Right cardiac atrium (tissue), 5 donors: ENCODE measurements at regions not wholly inside any gene's neighbourhood (a gene's known extent, or its start where the extent isn't known, plus 50 kb on each side); places are given as distances from the start of the nearest gene placed in this dataset.
"Not testable (repeated sequence)": the region's sequence is repeated elsewhere in the genome, so short reads cannot be mapped to it uniquely, and the experiment has no call there.

ENCODE experiments used
- ATAC-seq, 2 donors: fragments of 200-7000 bp; cut with Tn5 transposase; one replicate each; pipeline versions ENCODE4 v1.8.0 to v1.9.1; 2020; ENCODE audit warnings: moderate library complexity in 2 of 2, mild to moderate bottlenecking in 1 of 2
- DNase-seq, 3 donors: peaks; one replicate each; pipeline ENCODE4 v3.0.0-alpha.2; 2020
- H3K27ac ChIP-seq: one replicate; pipeline ENCODE4 v1.5.1; 2013; ENCODE audit warnings: mild to moderate bottlenecking, low read length, control low read depth, moderate library complexity
- H3K27me3 ChIP-seq: one replicate; pipeline ENCODE4 v1.6.1; 2013; ENCODE audit not compliant: control insufficient read depth, insufficient read depth
- H3K4me1 ChIP-seq: one replicate; pipeline ENCODE4 v1.6.1; 2013; ENCODE audit warnings: low read length; ENCODE audit not compliant: control insufficient read depth, insufficient read depth
- H3K4me3 ChIP-seq: one replicate; pipeline ENCODE4 v1.5.1; 2013; ENCODE audit warnings: low read length, control low read depth
- H3K9me3 ChIP-seq: one replicate; pipeline ENCODE4 v1.6.1; 2013; ENCODE audit warnings: low read length; ENCODE audit not compliant: control insufficient read depth
- WGBS: extraction: QIAGEN DNeasy Blood & Tissue Kit; methylation state at CpG from one replicate; pipeline ENCODE4 v1.1.7; 2013; 5-methylcytosine and 5-hydroxymethylcytosine counted together
- intact Hi-C, 4 donors: fragments of 100-400 bp; cut with DNase I; formaldehyde crosslinking; loops; one replicate each; pipeline versions ENCODE4 v1.11.0 to v1.14.0; 2022 to 2023
- donor health status: healthy with polysubstance abuse.
- donor health status: DM: no; HTN: yes; CAD: no.
- donor health status: DM: no; HTN: no; CAD: no.
- donor health status: DM: no; HTN: yes; CAD: no; lungs with severe emphysema.
- donor health status: DM: yes; HTN: yes; CAD: no.

DNA sequence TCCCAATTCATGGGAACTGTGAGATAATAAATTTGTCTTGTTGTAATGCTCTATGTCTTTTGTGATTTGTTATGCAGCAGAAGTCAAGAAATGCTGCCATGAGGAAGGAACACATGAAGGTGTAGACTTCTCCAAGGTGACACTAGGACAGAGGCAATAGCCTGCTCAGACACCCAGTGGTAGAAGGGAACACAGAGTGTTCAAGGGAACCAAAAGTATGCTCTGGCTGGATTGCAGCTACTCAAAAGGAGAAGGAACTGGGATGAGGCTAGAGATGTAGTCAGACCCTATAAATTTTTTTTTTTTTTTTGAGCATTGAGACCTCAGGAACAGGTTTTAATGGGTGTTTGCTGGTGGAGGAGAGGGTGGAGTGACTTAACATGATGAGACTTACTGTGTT is 232.5 kb downstream of the PARP8 start:
- no peak overlapping the region for H3K4me3 ChIP-seq
- no peak for DNase-seq
- no peaks in the 10 kb centered on the region for H3K9me3 ChIP-seq
- no peak for ATAC-seq
- H3K27me3 ChIP-seq = no peaks in the 10 kb centered on the region
- no peak overlapping the region for H3K27ac ChIP-seq
- intact Hi-C loops = no loop called here
- no peaks in the 10 kb centered on the region for H3K4me1 ChIP-seq

DNA sequence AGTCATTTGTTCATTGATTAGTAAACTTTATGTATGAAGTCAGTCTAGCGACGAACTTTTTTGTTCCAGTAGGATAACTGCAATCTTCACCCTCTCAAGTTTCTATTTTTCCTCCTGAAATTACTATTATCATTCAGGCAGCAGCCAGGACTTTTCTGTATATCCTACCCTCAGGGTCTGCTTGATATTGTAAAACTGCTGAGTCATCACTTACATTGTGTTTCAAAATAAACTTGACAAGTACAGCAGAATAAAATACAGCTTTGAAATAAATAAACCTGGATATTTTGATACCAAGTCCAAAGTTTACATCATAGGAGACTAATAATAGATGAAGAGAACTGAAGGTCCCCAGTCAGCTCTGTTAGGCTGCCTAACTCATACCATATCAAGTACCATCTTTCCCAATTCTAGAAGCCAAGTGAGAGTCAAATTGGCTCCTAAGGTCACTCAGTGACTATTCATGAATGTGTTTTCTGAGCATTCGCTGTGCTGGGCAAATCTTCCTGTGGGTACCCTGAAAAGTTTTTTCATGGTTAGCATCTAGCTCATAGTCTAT is 234.6 kb downstream of the PARP8 start:
- DNase-seq (no peak), ATAC-seq (no peak)
- H3K4me1 ChIP-seq = no peaks in the 10 kb centered on the region
- 74% methylated on average over 3 of the region's 3 CpGs for WGBS
- intact Hi-C loops = no loop called here
- H3K4me3 ChIP-seq = no peak overlapping the region
- H3K27me3 ChIP-seq = no peaks in the 10 kb centered on the region
- H3K9me3 ChIP-seq = no peaks in the 10 kb centered on the region
- H3K27ac ChIP-seq = no peak overlapping the region

DNA sequence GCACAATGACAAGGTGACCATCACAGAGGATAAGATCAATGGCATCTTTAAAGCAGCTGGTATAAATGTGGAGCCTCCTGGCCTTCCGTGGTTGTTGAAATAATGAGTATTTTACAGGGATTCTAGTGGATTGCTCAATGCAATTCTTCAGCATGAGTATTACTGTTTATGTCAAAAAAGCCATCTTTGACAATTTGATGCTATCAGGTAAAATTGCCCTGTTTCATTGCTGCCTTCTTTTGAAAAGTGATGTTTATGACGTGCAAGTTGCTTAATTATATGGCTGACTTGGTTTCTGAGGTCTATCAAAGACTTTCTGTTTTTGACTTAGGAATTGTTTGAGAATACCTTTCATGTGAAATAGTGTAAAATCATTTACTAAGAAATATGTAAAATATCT is 237.2 kb downstream of the PARP8 start:
- DNase-seq (no peak), ATAC-seq (no peak)
- no peak overlapping the region for H3K27ac ChIP-seq
- H3K9me3 ChIP-seq = no peaks in the 10 kb centered on the region
- H3K4me3 ChIP-seq = no peak overlapping the region
- 88% methylated on average over 2 of the region's 2 CpGs for WGBS
- no peaks in the 10 kb centered on the region for H3K4me1 ChIP-seq
- intact Hi-C loops = no loop called here
- no peaks in the 10 kb centered on the region for H3K27me3 ChIP-seq

- intact Hi-C loops = no loop called here
Observed at GRCh38 chr5:50905996-50906570, 239.6 kb downstream of the PARP8 start.

DNA sequence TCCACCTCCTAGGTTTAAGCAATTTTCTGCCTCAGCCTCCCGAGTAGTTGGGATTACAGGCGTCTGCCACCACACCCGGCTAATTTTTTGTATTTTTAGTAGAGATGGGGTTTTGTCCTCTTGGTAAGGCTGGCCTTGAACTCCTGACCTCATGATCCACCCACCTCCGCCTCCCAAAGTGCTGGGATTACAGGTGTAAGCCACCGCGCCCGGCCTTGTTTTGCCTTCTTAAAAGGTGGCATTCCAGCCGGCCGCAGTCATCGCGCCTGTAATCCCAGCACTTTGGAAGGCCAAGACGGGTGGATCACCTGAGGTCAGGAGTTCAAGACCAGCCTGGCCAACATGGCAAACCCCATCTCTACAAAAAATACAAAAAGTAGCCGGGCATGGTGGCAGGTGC is 253.7 kb downstream of the PARP8 start:
- 95% methylated on average over 13 of the region's 13 CpGs for WGBS
- H3K9me3 ChIP-seq, ATAC-seq, DNase-seq, intact Hi-C loops, H3K27me3 ChIP-seq, H3K27ac ChIP-seq, H3K4me1 ChIP-seq, H3K4me3 ChIP-seq: not testable (repeated sequence)

More at GRCh38 chr5:50905996-50906570, 239.6 kb downstream of the PARP8 start:
- H3K9me3 ChIP-seq = no peaks in the 10 kb centered on the region
- ATAC-seq (no peak), DNase-seq (no peak)
- H3K27ac ChIP-seq = no peak overlapping the region
- no peak overlapping the region for H3K4me3 ChIP-seq
- H3K4me1 ChIP-seq = no peaks in the 10 kb centered on the region
- no peaks in the 10 kb centered on the region for H3K27me3 ChIP-seq
- WGBS = 71% methylated on average over 2 of the region's 2 CpGs

DNA sequence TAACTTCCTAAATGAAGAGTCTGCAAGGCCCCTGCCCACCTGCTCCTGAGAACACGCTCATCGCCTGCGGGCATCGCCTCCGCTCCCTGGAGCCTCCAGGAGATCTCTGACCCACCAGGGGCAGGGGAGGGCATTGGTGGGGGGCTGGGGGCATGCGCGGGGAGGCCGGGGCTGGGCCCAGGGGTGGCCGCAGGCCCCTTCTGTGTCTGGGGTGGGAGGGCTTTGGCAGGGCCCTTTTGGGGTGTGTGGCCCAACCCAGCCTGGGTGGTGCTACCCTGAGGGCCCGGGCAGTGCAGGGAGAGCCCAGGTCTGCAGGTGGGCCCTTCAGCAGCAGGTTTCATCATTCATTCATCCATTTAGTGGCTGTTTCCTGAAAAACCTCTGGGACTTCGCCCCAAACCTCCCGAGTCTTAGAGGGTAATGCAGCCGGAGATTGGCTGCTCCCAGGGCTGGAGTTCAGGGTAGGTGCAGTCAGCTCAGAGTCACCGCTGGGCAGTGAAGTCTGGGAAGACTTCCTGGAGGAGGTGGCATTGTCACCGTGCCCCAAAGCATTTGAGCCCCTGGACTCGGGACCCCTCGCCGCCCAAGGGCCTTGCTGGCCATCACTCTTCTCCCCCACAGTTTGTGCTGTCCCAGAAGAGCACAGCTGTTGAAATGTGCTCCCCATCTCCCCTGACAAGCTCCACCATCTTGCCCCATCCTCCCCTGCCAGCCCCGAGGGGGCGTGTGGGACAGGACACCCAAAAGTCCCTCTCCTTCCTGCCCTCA is 255.1 kb downstream of the PARP8 start:
- intact Hi-C loops = no loop called here
- WGBS = 95% methylated on average over 20 of the region's 20 CpGs
- Histone ChIP-seq H3K27ac (no peak overlapping the region), H3K4me3 (no peak overlapping the region), H3K27me3 (no peaks in the 10 kb centered on the region), H3K4me1 (no peaks in the 10 kb centered on the region), H3K9me3 (no peaks in the 10 kb centered on the region)
- peak in 1 of 3 donors; percentile 35 for DNase-seq
- ATAC-seq = no peak

- 71% methylated on average over 37 of the region's 37 CpGs for WGBS
- intact Hi-C loops = not testable (repeated sequence)
Observed at GRCh38 chr5:50922134-50922941, 255.9 kb downstream of the PARP8 start.

DNA sequence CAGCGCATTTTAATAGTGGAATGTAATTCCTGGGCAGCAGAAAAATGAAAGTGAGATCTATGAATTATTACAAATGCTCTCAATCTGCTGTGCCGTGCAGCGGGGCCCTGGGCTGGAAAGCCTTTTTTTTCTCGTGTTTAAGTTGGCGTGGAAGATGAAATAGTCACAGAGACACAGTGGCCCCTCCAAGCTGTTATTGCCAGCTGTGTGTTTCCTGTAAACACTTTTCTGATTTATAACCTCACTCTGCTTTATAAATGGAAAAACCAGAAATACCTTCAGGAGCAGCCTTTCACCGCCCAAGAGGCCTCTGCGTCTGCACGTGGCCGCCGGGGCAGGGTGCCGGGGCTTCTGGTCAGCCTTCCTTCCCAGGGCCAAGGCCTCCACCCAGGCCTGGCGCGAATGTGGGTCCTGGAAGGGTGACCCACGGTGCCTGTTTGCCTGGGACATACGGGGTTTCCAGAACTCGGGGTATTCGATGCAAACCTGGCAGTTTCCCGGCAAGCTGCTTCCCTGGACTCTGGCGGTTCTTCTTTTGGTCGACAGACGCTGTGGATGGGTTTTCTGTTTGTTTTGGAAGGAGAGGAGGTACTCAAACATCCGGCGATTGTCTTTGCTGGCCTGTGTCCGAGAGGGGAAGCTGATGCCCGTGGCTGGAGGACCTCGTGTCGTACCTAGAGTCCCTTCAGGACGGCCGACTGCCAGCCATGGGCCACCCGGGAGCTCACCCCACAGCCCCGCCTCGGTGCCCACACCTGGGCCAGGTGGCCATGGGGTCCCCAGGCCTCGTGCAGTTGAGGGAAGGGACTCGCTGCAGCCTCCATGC is 256.7 kb downstream of the PARP8 start:
- ATAC-seq (peak; percentile 43 to 89), DNase-seq (peak; percentile 37 to 77 (median 37))
- H3K4me1 ChIP-seq = no peaks in the 10 kb centered on the region
- H3K27ac ChIP-seq = peak overlapping the region; percentile 20
- H3K4me3 ChIP-seq = no peak overlapping the region
- H3K27me3 ChIP-seq = no peaks in the 10 kb centered on the region
- WGBS = 84% methylated on average over 34 of the region's 34 CpGs
- intact Hi-C loops = no loop called here
- H3K9me3 ChIP-seq = no peaks in the 10 kb centered on the region

More at GRCh38 chr5:50922134-50922941, 255.9 kb downstream of the PARP8 start:
- not testable (repeated sequence) for H3K9me3 ChIP-seq, H3K27me3 ChIP-seq, H3K4me1 ChIP-seq, H3K27ac ChIP-seq, H3K4me3 ChIP-seq
- DNase-seq (peak in 2 of 3 donors; percentile 37 to 52), ATAC-seq (peak; percentile 29 to 56)

DNA sequence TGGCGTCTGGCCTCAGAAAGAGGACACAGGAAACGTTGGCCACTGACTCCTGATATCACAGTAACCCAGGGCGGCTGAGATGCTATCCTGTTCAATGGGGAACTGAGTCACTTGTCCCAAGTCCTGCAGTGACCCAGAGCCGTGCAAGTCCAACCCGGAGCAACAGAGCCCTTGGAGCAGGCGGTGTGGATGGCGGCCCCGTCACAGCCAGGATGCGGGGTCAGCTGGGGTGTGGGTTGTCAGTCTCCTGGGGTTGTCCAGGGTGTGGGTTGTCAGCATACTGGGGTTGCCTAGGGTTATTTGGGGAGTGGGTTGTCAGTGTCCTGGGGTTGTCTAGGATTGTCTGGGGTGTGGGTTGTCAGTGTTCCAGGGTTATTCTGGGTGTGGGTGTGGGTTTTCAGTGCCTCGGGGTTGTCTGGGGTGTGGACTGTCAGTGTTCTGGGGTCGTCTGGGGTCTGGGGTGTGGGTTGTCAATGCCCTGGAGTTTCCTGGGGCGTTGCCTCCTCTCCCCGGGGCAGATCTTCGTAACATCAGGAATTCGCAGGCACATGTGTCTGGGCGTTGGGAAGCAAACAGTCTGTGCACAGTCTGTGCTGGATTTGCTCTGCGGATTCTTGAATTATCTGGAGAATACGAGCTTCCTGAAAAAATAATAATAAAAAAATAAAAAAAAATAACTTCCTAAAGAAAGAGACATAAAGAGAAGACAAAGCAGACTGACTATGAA is 257.5 kb downstream of the PARP8 start:
- no peaks in the 10 kb centered on the region for H3K9me3 ChIP-seq
- intact Hi-C loops = no loop called here
- no peaks in the 10 kb centered on the region for H3K27me3 ChIP-seq
- peak overlapping the region; percentile 25 for H3K27ac ChIP-seq
- ATAC-seq (peak; percentile 29 to 86), DNase-seq (peak in 2 of 3 donors; percentile 16 to 53)
- no peak overlapping the region for H3K4me3 ChIP-seq
- 77% methylated on average over 18 of the region's 18 CpGs for WGBS
- H3K4me1 ChIP-seq = no peaks in the 10 kb centered on the region

DNA sequence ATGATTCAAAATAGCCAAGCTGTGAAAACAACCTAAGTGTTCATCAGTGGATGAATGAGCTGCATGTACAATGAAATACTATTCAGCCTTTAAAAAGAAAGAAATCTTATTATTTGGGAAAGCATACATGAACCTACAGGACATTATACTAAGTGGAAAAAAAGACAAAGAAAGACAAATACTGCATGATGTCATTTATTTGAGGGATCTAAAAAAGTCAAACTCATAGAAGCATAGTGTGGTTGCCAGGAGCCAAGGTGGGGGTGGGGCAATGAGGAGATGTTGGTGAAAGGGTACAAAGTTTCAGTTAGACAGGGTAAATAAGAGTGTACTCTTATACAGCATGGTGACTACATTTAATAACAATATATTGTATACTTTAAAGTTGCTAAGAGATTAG is 261.5 kb downstream of the PARP8 start:
- no peaks in the 10 kb centered on the region for H3K4me1 ChIP-seq
- ATAC-seq (no peak), DNase-seq (no peak)
- H3K9me3 ChIP-seq = no peaks in the 10 kb centered on the region
- intact Hi-C loops = no loop called here
- no peak overlapping the region for H3K4me3 ChIP-seq
- no peak overlapping the region for H3K27ac ChIP-seq
- no peaks in the 10 kb centered on the region for H3K27me3 ChIP-seq
